ENCODE measurements at regions not wholly inside any gene's neighbourhood (a gene's known extent, or its start where the extent isn't known, plus 50 kb on each side); places are given as distances from the start of the nearest gene placed in this dataset.

- CTCF ChIA-PET, result no interaction called here
- no peak overlapping the region for H3K4me2 ChIP-seq (ENCODE audit: control insufficient read depth, insufficient read depth)
- SMC1A ChIA-PET (ENCODE audit: uncharacterized antibody, unreplicated experiment), result interaction anchor here (0.6 kb wide), 1 partner anchor 580 kb away, joined by 4 read pairs; no protein-coding TSS in a partner anchor
- H3K79me2 ChIP-seq (ENCODE audit: control insufficient read depth, insufficient read depth, low read length), result no peaks in the 10 kb centered on the region
- H3K9me3 ChIP-seq (replicated peaks; ENCODE audit: control insufficient read depth, insufficient read depth, low read length), result no peaks in the 10 kb centered on the region
- TF ChIP-seq NFYA (IDR thresholded peaks at IDR 0.05; ENCODE audit: borderline replicate concordance, low read depth, low read length) (no peak), ZNF592 (IDR thresholded peaks at IDR 0.05) (no peak), YY1 (IDR thresholded peaks at IDR 0.05; ENCODE audit: low read depth, low read length) (no peak), ZNF24 (IDR thresholded peaks at IDR 0.05) (no peak), HDAC6 (IDR thresholded peaks at IDR 0.05; ENCODE audit: unreplicated experiment) (no peak), NFXL1 (IDR thresholded peaks at IDR 0.05; ENCODE audit: borderline replicate concordance) (no peak), POLR2AphosphoS2 (IDR thresholded peaks at IDR 0.05; ENCODE audit: low read depth, low read length) (no peak), RFX5 (IDR thresholded peaks at IDR 0.05; ENCODE audit: low read depth, low read length) (no peak), RB1 (IDR thresholded peaks at IDR 0.05; ENCODE audit: borderline replicate concordance) (no peak), RUNX3 (IDR thresholded peaks at IDR 0.05; ENCODE audit: low read length) (no peak), SREBF2 (IDR thresholded peaks at IDR 0.05; ENCODE audit: low read length) (no peak), HCFC1 (IDR thresholded peaks at IDR 0.05; ENCODE audit: low read length) (no peak), MTA2 (IDR thresholded peaks at IDR 0.05; ENCODE audit: low read depth) (no peak), YBX1 (IDR thresholded peaks at IDR 0.05) (no peak), PAX8 (IDR thresholded peaks at IDR 0.05) (no peak)
- TF ChIP-seq, protein P1, sequence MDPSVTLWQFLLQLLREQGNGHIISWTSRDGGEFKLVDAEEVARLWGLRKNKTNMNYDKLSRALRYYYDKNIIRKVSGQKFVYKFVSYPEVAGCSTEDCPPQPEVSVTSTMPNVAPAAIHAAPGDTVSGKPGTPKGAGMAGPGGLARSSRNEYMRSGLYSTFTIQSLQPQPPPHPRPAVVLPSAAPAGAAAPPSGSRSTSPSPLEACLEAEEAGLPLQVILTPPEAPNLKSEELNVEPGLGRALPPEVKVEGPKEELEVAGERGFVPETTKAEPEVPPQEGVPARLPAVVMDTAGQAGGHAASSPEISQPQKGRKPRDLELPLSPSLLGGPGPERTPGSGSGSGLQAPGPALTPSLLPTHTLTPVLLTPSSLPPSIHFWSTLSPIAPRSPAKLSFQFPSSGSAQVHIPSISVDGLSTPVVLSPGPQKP (IDR thresholded peaks at IDR 0.05; ENCODE audit: low read depth, low read length), result no peak
- TF ChIP-seq, protein P2, sequence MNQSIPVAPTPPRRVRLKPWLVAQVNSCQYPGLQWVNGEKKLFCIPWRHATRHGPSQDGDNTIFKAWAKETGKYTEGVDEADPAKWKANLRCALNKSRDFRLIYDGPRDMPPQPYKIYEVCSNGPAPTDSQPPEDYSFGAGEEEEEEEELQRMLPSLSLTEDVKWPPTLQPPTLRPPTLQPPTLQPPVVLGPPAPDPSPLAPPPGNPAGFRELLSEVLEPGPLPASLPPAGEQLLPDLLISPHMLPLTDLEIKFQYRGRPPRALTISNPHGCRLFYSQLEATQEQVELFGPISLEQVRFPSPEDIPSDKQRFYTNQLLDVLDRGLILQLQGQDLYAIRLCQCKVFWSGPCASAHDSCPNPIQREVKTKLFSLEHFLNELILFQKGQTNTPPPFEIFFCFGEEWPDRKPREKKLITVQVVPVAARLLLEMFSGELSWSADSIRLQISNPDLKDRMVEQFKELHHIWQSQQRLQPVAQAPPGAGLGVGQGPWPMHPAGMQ (IDR thresholded peaks at IDR 0.05; ENCODE audit: borderline replicate concordance), result no peak
- H3K9ac ChIP-seq (ENCODE audit: control insufficient read depth, insufficient read depth, low read length), result no peak overlapping the region
- H3K4me1 ChIP-seq (ENCODE audit: control insufficient read depth, insufficient read depth, low read length), result no peaks in the 10 kb centered on the region
- WGBS (ENCODE audit: insufficient coverage, insufficient replicate concordance, low lambda C conversion rate, missing lambda C conversion rate), result 61% methylated on average over 5 of the region's 5 CpGs
- ATAC-seq (no peak), DNase-seq (ENCODE audit: low read depth, low spot score) (no peak), FAIRE-seq (no peak)
- H4K20me1 ChIP-seq (ENCODE audit: control insufficient read depth, insufficient read depth), result no peaks in the 10 kb centered on the region
- no peak overlapping the region for H2AFZ ChIP-seq (ENCODE audit: control insufficient read depth, low read depth, low read length)
- in situ Hi-C loops (cut with MboI), result no loop called here
- H3K36me3 ChIP-seq (ENCODE audit: control insufficient read depth in 2 of 2, insufficient read depth in 2 of 2, low read length in 1 of 2), result no peaks in the 10 kb centered on the region
- intact Hi-C loops (cut with micrococcal nuclease; ENCODE audit: unreplicated experiment), result no loop called here
- BruUV-seq (replicated peaks), result no TSS peak
- no peak overlapping the region for H3K27ac ChIP-seq (ENCODE audit: control insufficient read depth, insufficient read depth)
- RAD21 ChIA-PET (ENCODE audit: unreplicated experiment), result no interaction called here
- POLR2A ChIA-PET, result no interaction called here
- H3K27me3 ChIP-seq (replicated peaks in 1 of 2; ENCODE audit: control insufficient read depth in 2 of 2, insufficient read depth in 2 of 2, low read length in 1 of 2), result no peaks in the 10 kb centered on the region
- no peak overlapping the region for H3K4me3 ChIP-seq
These were observed 341.0 kb upstream of the CD180 start for GRCh38 chr5:67537439-67538148.
